Neural cell (in vitro differentiated cells): ENCODE measurements at regions not wholly inside any gene's neighbourhood (a gene's known extent, or its start where the extent isn't known, plus 50 kb on each side); places are given as distances from the start of the nearest gene placed in this dataset.

Experiments
- H2AFZ ChIP-seq: fragments of 200-600, 300-800 bp; sonication (generic), shearing (Covaris generic); 2 replicates; pipeline ENCODE4 v1.6.0; 2014; ENCODE audit warnings: low read depth, mild to moderate bottlenecking, antibody characterized with exemption, low read length, moderate library complexity
- H3F3A ChIP-seq: fragments of 200-600 bp; shearing (Covaris generic); 2 replicates; pipeline ENCODE4 v1.6.1; 2016; ENCODE audit warnings: mild to moderate bottlenecking, moderate library complexity, mixed read lengths, antibody characterized with exemption, low read length; ENCODE audit not compliant: insufficient read depth, poor library complexity, severe bottlenecking
- H3K27ac ChIP-seq: fragments of 200-600, 300-800 bp; sonication (generic), shearing (Covaris generic); 2 replicates; pipeline ENCODE4 v1.5.1; 2014; ENCODE audit warnings: mild to moderate bottlenecking, low read length, moderate library complexity
- H3K27me3 ChIP-seq: fragments of 300-800, 200-600 bp; sonication (generic), shearing (Covaris generic); 2 replicates; pipeline ENCODE4 v1.6.0; 2014; ENCODE audit warnings: mild to moderate bottlenecking, low read depth, low read length, moderate library complexity; ENCODE audit not compliant: insufficient read depth
- H3K36me3 ChIP-seq: fragments of 300-800, 200-600 bp; sonication (generic), shearing (Covaris generic); 2 replicates; pipeline ENCODE4 v1.5.1; 2014; ENCODE audit warnings: mild to moderate bottlenecking, antibody characterized with exemption, low read length, moderate library complexity; ENCODE audit not compliant: insufficient read depth
- H3K4me2 ChIP-seq: fragments of 300-800, 200-600 bp; sonication (generic), shearing (Covaris generic); 2 replicates; pipeline ENCODE4 v1.6.0; 2014; ENCODE audit warnings: mild to moderate bottlenecking, low read length
- H3K4me3 ChIP-seq: fragments of 300-800, 200-600 bp; sonication (generic), shearing (Covaris generic); 2 replicates; pipeline ENCODE4 v1.5.1; 2014; ENCODE audit warnings: mild to moderate bottlenecking, low read length, moderate library complexity
- H3K79me2 ChIP-seq: fragments of 200-600 bp; shearing (Covaris generic); replicated peaks from 2 replicates; pipeline ENCODE4 v1.6.0; 2014; ENCODE audit warnings: mild to moderate bottlenecking, low read length, moderate library complexity; ENCODE audit not compliant: insufficient read depth
- H3K9ac ChIP-seq: fragments of 300-800, 200-600 bp; sonication (generic), shearing (Covaris generic); 2 replicates; pipeline ENCODE4 v1.6.1; 2016; ENCODE audit warnings: mild to moderate bottlenecking, low read length, mixed read lengths
- H3K9me2 ChIP-seq: fragments of 200-600 bp; shearing (Covaris generic); 2 replicates; pipeline ENCODE4 v1.6.1; 2016; ENCODE audit warnings: mild to moderate bottlenecking, low read length, mixed read lengths; ENCODE audit not compliant: insufficient read depth
- H3K9me3 ChIP-seq: fragments of 200-600, 300-800 bp; sonication (generic), shearing (Covaris generic); 2 replicates; pipeline ENCODE4 v1.6.1; 2016; ENCODE audit warnings: mild to moderate bottlenecking, mixed run types, low read length, moderate library complexity, mixed read lengths
- H4K20me1 ChIP-seq: fragments of 200-600 bp; shearing (Covaris generic); 2 replicates; pipeline ENCODE4 v1.6.1; 2016; ENCODE audit warnings: mild to moderate bottlenecking, mixed run types; ENCODE audit not compliant: insufficient read depth
- CTCF ChIP-seq: fragments of 450-650 bp; IDR thresholded peaks from 2 replicates; pipeline ENCODE4 v1.5.1; 2014; ENCODE audit warnings: antibody characterized with exemption, mild to moderate bottlenecking, moderate library complexity; ENCODE audit not compliant: poor library complexity, severe bottlenecking
- EP300 ChIP-seq: fragments of 450-650 bp; conservative IDR thresholded peaks from 2 replicates; pipeline ENCODE4 v1.6.1; 2014; ENCODE audit warnings: antibody characterized with exemption, mild to moderate bottlenecking, moderate library complexity; ENCODE audit not compliant: poor library complexity, severe bottlenecking
- EZH2 ChIP-seq: fragments of 200-600, 300-800 bp; shearing (Covaris generic), sonication (generic); IDR thresholded peaks from 2 replicates; pipeline ENCODE4 v1.6.1; 2014; ENCODE audit warnings: antibody characterized with exemption, low read length, borderline replicate concordance, mild to moderate bottlenecking; ENCODE audit not compliant: insufficient read depth, poor library complexity, severe bottlenecking
- MXI1 ChIP-seq: fragments of 450-650 bp; conservative IDR thresholded peaks from 2 replicates; pipeline ENCODE4 v1.6.1; 2014; ENCODE audit warnings: antibody characterized with exemption, mild to moderate bottlenecking; ENCODE audit not compliant: poor library complexity, severe bottlenecking
- POLR2AphosphoS5 ChIP-seq: IDR thresholded peaks from 2 replicates; pipeline ENCODE4 v1.6.1; 2012
- RAD21 ChIP-seq: fragments of 450-650 bp; conservative IDR thresholded peaks from 2 replicates; pipeline ENCODE4 v1.6.1; 2014; ENCODE audit warnings: antibody characterized with exemption, mild to moderate bottlenecking, moderate library complexity
- REST ChIP-seq: IDR thresholded peaks from 2 replicates; pipeline ENCODE4 v1.6.1; 2012; ENCODE audit warnings: borderline replicate concordance
- SMC3 ChIP-seq: fragments of 450-650 bp; conservative IDR thresholded peaks from 2 replicates; pipeline ENCODE4 v1.6.1; 2014; ENCODE audit warnings: antibody characterized with exemption, mild to moderate bottlenecking, moderate library complexity; ENCODE audit not compliant: poor library complexity
- TAF1 ChIP-seq: IDR thresholded peaks from 2 replicates; pipeline ENCODE4 v1.6.1; 2012; ENCODE audit warnings: low read depth

GRCh38 chr22:49505337-49506009, 322.2 kb downstream of the BRD1 start:
- H3K9me3 ChIP-seq, result no peaks in the 10 kb centered on the region
- H2AFZ ChIP-seq, result no peak overlapping the region
- TF ChIP-seq EZH2, result no peak
- no peak for TF ChIP-seq RAD21
- no peak for TF ChIP-seq TAF1
- no peak for TF ChIP-seq EP300
- TF ChIP-seq REST, result no peak
- TF ChIP-seq CTCF, result no peak
- no peak for TF ChIP-seq SMC3
- TF ChIP-seq MXI1, result no peak
- TF ChIP-seq POLR2AphosphoS5, result no peak
- H3K36me3 ChIP-seq, result no peaks in the 10 kb centered on the region
- H3K27ac ChIP-seq, result no peak overlapping the region
- no peak overlapping the region for H3K4me3 ChIP-seq
- no peak overlapping the region for H3K9ac ChIP-seq
- H3K79me2 ChIP-seq, result no peaks in the 10 kb centered on the region
- no peaks in the 10 kb centered on the region for H3K9me2 ChIP-seq
- H3F3A ChIP-seq, result no peaks in the 10 kb centered on the region
- H4K20me1 ChIP-seq, result no peaks in the 10 kb centered on the region
- H3K4me2 ChIP-seq, result no peak overlapping the region
- no peaks in the 10 kb centered on the region for H3K27me3 ChIP-seq

- H3K36me3 ChIP-seq, result no peaks in the 10 kb centered on the region
- no peak overlapping the region for H3K4me2 ChIP-seq
- H3K9me2 ChIP-seq, result no peaks in the 10 kb centered on the region
- no peak overlapping the region for H3K9ac ChIP-seq
- no peak overlapping the region for H2AFZ ChIP-seq
- no peaks in the 10 kb centered on the region for H3K9me3 ChIP-seq
- H3K4me3 ChIP-seq, result no peak overlapping the region
- no peak overlapping the region for H3K27ac ChIP-seq
- no peak for TF ChIP-seq CTCF
- TF ChIP-seq EP300, result no peak
- no peak for TF ChIP-seq REST
- no peak for TF ChIP-seq TAF1
- TF ChIP-seq POLR2AphosphoS5, result no peak
- no peak for TF ChIP-seq EZH2
- TF ChIP-seq RAD21, result no peak
- TF ChIP-seq MXI1, result no peak
- no peaks in the 10 kb centered on the region for H3F3A ChIP-seq
- H3K79me2 ChIP-seq, result no peaks in the 10 kb centered on the region
- H3K27me3 ChIP-seq, result no peaks in the 10 kb centered on the region
- H4K20me1 ChIP-seq, result no peaks in the 10 kb centered on the region
These were observed 323.7 kb downstream of the BRD1 start for GRCh38 chr22:49503896-49504521.
